ENCODE measurements at regions not wholly inside any gene's neighbourhood (a gene's known extent, or its start where the extent isn't known, plus 50 kb on each side); places are given as distances from the start of the nearest gene placed in this dataset.
"Not testable (repeated sequence)": the region's sequence is repeated elsewhere in the genome, so short reads cannot be mapped to it uniquely, and the experiment has no call there.

DNA sequence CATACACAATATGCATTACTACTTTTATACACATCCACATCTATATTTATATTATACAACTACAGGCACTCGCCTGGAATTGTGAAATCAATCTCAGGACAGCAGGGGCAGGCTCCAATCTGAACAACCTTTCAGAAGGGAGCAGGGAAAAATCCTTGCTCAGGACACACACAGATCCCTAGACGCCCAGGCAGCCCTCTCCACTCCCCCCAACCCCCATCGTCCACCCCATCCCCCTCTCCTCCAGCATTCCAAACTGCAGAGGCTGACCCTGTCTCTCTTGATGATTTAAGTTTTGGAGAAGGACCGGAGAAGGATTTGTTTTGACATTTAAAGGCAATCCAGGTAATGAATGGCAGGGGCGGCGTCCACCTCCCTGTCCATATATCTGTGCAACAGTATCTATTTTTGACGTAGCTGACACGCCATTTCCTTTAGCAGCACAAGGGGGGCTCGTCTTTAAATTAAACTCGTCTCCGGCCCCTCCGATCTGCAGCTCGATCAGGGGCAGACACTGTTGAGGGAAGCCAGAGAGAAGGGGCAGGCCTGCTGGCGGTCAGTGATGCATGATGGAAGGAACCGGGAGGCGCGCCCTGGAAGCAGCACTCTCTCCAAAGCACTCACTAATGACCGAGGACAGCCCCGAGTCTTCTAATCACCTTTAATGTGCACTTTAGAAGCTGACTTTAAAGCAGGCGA is 95.0 kb upstream of the TBX5 start:
- DNase-seq, result no peak

DNA sequence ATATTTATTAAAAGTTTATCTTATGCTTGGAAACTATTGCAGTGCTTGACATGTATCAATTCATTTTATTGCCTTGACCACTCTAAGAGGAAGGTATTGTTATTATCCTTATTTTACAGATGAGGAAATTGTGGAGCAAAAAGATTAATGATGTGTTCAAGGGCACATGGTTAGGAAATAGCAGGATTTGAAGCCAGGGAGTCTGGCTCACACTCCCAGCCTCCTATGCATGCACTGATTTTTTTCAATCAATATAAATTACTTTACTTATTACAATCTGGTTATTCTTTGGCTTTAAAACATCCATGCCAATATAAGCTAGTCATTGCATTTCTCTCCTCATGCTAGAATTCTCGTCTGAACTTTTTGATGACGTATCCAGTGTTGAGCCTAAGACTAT is 94.2 kb upstream of the TBX5 start:
- no peak for DNase-seq

DNA sequence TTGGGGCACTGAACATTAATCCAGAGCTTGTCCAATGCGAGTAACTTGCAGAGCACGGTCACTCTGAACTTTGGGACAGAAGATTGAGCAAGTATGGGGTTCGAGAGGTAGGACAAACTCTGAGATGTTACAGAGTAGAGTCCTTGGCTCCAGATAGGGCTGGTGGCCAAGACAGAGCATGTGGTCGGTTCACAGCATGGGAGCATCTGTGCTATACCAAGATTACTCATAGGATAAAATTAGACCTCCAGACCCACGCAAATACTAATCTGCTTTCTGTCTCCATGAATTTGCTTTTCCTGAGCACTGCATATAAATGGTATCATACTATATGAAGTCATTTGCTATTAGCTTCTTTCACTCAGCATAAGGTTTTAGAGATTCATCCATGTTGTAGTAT is 93.4 kb upstream of the TBX5 start:
- DNase-seq, result no peak

DNA sequence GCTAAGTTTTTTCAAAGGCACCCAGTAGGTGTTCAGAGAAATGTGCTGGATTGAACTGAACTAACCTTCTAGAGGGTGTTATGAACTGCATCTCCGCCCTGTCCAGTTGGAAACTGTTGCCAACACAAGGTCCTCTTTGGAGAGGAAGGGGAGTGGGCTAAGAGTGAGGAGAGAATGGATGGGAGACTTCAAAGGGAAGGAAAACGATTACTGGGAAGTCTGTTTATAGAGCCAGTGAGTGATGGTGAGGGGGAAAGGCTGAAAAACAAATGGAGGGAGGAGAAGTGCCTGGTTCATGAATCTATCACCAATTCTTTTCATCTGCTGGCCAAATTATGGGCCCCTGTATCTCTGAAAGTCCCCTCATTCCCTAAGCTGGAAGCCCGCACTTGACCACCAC is 86.0 kb upstream of the TBX5 start:
- DNase-seq, result no peak

DNA sequence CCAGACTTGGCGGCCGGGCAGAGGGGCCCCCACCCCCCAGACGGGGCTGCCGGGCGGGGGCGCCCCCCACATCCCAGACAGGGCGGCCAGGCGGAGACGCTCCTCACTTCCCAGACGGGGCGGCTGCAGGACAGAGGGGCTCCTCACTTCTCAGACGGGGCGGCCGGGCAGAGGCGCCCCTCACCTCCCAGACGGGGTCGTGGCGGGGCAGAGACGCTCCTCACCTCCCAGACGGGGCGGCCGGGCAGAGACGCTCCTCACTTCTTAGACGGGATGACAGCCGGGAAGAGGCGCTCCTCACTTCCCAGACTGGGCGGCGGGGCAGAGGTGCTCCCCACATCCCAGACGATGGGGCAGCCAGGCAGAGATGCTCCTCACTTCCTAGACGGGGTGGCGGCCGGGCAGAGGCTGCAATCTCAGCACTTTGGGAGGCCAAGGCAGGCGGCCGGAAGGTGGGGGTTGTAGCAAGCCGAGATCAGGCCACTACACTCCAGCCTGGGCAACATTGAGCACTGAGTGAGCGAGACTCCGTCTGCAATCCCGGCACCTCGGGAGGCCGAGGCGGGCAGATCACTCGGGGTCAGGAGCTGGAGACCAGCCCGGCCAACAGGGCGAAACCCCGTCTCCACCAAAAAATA is 79.0 kb upstream of the TBX5 start:
- DNase-seq, result not testable (repeated sequence)

DNA sequence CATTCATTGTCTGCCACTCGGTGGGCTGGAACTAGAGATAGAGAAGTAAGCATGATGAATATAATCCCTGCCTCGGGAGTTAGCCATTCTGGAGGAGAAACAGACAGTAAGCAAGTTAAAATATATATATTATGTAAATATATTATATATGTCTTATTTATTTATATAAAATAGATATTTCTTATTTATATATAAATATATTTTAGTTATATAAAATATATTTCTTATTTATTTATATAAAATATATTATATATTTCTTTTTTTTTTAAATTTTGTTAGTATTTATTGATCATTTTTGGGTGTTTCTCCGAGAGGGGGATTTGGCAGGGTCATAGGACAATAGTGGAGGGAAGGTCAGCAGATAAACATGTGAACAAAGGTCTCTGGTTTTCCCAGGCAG is 78.1 kb upstream of the TBX5 start:
- no peak for DNase-seq

DNA sequence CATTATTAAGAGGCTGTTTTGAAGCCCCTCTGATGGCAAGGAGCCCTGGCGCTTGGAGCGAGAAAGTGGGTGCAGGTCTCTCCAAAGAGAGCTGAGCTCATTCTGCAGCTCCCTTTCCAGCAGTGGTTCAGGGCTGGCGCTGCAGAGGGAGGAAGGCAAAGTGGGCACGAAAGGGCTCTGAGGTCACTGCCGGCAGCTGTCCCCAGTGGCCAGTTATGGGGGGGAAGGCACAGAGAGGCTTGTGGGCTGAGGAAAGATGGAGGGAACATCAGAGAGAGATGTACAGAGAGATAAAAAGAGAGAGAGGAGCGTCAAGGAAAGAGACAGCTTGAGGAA is 75.2 kb upstream of the TBX5 start:
- no peak for DNase-seq

DNA sequence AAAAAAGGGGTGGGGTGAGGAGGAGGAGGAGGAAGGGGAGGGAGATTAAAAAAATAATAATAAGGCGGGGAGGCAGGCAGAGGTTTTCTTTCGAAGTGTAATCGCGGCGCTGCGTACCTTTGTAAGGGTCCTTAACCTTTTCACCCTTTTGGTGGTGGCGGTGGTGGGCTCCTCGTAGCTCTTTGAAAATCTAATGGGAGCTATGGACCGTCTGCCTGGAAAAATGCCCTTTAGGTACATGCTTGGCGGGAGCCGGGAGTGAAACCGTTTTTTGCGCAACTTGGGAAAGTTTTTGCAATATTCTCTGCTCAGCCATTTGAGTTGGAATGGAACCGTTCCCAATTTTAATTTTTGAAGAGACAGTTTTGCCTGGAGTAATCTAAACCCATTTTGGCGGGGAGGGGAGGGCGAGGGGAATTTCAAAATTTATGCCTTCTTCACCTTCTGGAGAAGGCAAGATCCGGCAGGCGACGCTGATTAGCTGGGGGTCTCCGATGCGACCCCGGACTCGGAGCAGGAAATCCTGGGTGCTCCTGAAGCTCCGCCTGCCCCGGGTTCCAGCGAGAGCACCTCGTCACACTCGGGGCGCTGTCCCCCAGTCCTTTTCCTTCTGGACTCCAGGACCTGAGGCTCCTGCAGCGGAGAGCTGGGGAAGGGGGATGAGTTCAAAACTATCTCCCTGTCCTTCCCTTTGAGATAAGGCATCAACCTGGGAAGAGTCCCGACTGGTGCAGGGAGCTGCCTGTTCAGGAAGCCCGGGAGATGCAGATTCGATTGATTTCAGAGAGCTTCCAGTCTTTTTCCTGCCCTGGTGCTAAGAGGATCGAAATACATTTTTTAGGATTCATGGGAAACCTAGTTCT is 74.6 kb upstream of the TBX5 start:
- DNase-seq, result no peak

DNA sequence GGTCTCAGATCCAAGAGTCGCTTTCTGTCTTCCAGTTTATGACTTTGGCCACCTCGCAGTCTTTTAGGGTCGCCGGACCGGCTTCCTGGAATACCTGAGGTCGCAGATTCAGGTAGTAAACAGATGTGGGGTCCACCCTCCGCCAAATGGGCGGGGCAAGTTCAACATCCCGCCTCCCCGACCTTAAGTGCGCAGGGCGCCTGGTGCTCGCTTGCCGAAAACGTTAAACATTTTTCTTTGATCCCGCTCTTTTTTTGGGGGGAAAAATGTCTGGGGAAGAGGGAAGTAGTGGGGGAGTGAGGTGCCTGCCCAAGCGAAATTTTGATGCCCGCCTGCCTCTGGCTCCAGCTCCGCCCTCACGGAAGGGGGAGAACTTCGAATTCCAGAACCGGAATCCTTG is 73.9 kb upstream of the TBX5 start:
- DNase-seq, result no peak

DNA sequence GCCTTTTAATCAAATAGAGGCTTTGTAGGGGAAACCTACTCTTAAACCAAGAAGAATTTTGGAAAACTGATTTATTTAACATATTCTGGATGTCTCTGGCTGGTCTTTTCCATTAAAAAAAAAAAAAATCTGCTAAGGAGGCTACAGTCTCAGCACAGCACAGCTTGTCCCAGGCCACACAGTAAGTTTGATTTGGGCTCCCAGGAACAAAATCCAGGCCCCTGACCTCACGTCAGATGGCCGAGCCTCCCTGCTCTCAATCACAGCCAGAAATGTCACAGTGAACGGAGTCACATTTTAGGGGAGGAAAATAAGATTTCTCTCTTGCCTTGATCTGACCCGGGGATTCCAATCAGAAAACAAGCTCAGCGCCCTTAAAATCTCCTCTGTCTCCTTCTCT is 72.9 kb upstream of the TBX5 start:
- no peak for DNase-seq

DNA sequence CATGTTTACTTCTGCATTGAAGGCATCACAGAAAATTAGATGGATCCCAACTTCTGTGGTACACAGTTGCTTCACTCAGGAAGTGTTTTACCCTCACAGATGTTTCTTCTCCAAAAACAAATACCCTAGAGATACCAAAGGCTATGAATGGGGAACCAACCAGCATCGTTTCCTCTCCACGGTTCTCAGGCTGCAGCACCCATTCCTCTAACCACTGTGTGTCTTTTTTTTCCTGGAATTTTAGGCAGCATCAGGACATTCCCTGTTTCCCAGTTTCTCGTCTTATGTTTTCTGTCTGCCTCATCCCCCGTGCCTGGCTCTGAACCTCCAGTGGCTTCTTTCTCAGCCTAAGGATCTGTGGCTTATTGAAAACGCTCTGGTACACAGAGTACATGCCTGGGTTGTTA is 72.0 kb upstream of the TBX5 start:
- no peak for DNase-seq

DNA sequence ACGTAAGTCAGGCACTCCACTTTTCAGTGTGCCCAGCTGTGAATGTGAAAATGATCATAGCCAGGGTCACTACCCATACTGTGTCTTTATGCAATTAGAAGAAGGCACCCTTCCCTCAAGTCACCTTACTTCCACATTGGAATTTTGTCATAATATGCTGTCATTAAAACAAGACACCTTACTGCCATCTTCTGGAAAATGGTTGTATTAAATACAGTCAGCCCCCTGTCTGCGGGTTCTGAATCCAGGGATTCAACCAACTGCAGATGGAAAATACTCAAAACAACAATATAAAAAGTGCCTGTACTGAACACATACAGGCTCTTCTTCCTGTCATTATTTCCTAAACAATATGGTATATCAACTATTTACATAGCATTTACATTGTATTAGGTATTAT is 70.2 kb upstream of the TBX5 start:
- DNase-seq, result no peak

DNA sequence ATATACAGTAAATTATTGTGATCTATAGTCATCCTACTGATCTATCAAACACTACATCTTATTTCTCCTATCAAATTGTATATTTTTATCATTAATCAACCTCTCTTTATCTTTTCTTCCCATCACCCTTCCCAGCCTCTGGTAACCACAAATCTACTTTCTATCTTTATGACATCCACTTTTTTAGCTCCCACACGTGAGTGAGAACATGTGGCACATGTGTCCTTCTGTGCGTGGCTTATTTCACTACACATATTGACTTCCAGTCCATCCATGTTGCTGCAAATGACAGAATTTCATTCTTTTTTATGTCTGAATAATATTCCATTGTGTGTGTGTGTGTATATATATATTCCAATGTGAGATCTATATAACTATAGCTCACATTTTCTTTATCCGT is 67.8 kb upstream of the TBX5 start:
- no peak for DNase-seq

DNA sequence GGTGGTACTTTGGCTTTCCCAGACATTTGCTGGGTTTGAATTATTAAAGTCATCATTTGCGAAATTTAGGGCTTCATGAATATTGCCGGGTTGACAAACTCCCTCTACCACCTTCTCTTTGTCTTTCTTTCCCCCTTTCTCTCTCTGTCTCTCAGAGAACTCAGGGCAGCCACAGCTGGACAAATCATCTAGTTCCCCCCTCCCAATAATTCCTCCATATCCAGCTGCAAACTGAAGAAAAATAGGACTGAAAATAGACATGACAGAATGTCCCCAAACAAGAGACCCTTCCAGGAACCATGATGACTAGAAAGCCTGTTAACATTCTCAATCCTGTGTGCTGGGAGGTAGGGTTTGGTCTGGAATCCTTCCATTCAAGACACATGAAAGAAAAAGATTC is 67.1 kb upstream of the TBX5 start:
- DNase-seq, result no peak

DNA sequence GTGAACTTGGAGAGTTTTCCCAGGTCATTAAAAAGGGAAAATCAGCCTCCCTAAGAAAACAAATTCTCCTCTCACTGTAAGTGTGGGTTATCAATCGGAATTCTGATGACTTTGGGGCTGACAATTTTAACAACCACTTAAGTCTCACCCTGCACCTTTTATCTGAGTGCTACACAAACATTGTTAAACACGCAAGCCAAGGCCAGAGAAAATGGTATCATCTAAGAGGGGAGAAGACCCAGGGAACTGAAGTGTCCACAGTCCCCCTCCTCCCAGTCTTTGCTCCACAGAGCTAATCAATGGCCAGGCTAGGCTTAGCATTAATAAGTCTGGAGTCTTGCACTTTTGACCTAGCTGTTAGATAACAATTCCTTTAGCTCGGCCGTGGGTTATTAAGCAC is 51.7 kb upstream of the TBX5 start:
- DNase-seq, result no peak
